HEK293 (cell line): ENCODE measurements at regions not wholly inside any gene's neighbourhood (a gene's known extent, or its start where the extent isn't known, plus 50 kb on each side); places are given as distances from the start of the nearest gene placed in this dataset.

Experiments
- CTCF ChIA-PET: fragments of 350-600 bp; formaldehyde crosslinking; extraction: SDS; loops from one replicate; lab custom pipeline; 2021; ENCODE audit warnings: antibody characterized with exemption; lab: Yijun Ruan, JAX
- POLR2A ChIA-PET: fragments of 300-600 bp; formaldehyde crosslinking; extraction: SDS; loops from one replicate; lab custom pipeline; 2020; ENCODE audit warnings: antibody characterized with exemption, inconsistent platforms; lab: Yijun Ruan, JAX
- H3K27ac ChIP-seq: fragments of 200-500 bp; sonication (Bioruptor generic); 2 replicates; pipeline ENCODE4 v1.5.1; 2014; ENCODE audit warnings: low read depth, low read length, control low read depth, inconsistent platforms; ENCODE audit errors: extremely low read depth
- H3K36me3 ChIP-seq, 2 experiments: fragments of 200-500 bp in 1 of 2; sonication (Bioruptor generic) in 1 of 2; 1 replicate in 1 of 2; 2 replicates in 1 of 2; pipeline ENCODE4 v1.5.1; 2014 to 2017; ENCODE audit warnings: inconsistent platforms in 2 of 2, low read length in 2 of 2; ENCODE audit not compliant: control insufficient read depth in 2 of 2, insufficient read depth in 1 of 2
- H3K4me1 ChIP-seq: fragments of 200-500 bp; sonication (Bioruptor generic); 2 replicates; pipeline ENCODE4 v1.5.1; 2014; ENCODE audit warnings: mild to moderate bottlenecking, low read length, inconsistent platforms; ENCODE audit not compliant: control insufficient read depth, insufficient read depth
- H3K4me3 ChIP-seq: 2 replicates; pipeline ENCODE4 v1.5.1; 2011; ENCODE audit warnings: low read depth, mild to moderate bottlenecking, control low read depth, low read length, moderate library complexity
- H3K9me3 ChIP-seq: fragments of 200-500 bp; sonication (Bioruptor generic); 2 replicates; pipeline ENCODE4 v1.5.1; 2014; ENCODE audit warnings: low read depth, low read length, inconsistent platforms; ENCODE audit not compliant: control insufficient read depth, insufficient read depth
- EGR2 ChIP-seq: fragments of 450-650 bp; formaldehyde crosslinking; IDR thresholded peaks from 2 replicates; pipeline ENCODE4 v1.5.1; 2016; ENCODE audit warnings: low read depth, missing biosample characterization, missing genetic modification characterization
- HOXA7 ChIP-seq: sonication (generic); formaldehyde crosslinking; IDR thresholded peaks from 2 replicates; pipeline ENCODE4 v1.8.1; 2022; ENCODE audit warnings: missing genetic modification reagents, borderline replicate concordance
- MEIS1 ChIP-seq: sonication (generic); formaldehyde crosslinking; IDR thresholded peaks from 2 replicates; pipeline ENCODE4 v1.8.1; 2022; ENCODE audit warnings: missing genetic modification reagents, mild to moderate bottlenecking, borderline replicate concordance
- OSR2 ChIP-seq: fragments of 450-650 bp; formaldehyde crosslinking; IDR thresholded peaks from 2 replicates; pipeline ENCODE4 v1.5.1; 2016; ENCODE audit warnings: missing biosample characterization, missing genetic modification characterization
- RBAK ChIP-seq: fragments of 450-650 bp; formaldehyde crosslinking; IDR thresholded peaks from 2 replicates; pipeline ENCODE4 v1.5.1; 2016; ENCODE audit warnings: missing biosample characterization, missing genetic modification characterization
- REPIN1 ChIP-seq: fragments of 450-650 bp; formaldehyde crosslinking; IDR thresholded peaks from 2 replicates; pipeline ENCODE4 v1.5.1; 2017; ENCODE audit warnings: missing biosample characterization, missing genetic modification characterization, low read depth
- ZBTB20 ChIP-seq: fragments of 450-650 bp; formaldehyde crosslinking; IDR thresholded peaks from 2 replicates; pipeline ENCODE4 v1.5.1; 2016; ENCODE audit warnings: missing biosample characterization, missing genetic modification characterization
- ZBTB8A ChIP-seq: fragments of 450-650 bp; formaldehyde crosslinking; IDR thresholded peaks from 2 replicates; pipeline ENCODE4 v1.5.1; 2016; ENCODE audit warnings: missing biosample characterization, missing genetic modification characterization
- ZNF175 ChIP-seq: fragments of 450-650 bp; formaldehyde crosslinking; IDR thresholded peaks from 2 replicates; pipeline ENCODE4 v1.5.1; 2016; ENCODE audit warnings: missing biosample characterization, missing genetic modification characterization
- ZNF214 ChIP-seq: fragments of 450-650 bp; formaldehyde crosslinking; IDR thresholded peaks from 2 replicates; pipeline ENCODE4 v1.5.1; 2017; ENCODE audit warnings: missing biosample characterization, mild to moderate bottlenecking, missing genetic modification characterization, borderline replicate concordance
- ZNF24 ChIP-seq: fragments of 450-650 bp; formaldehyde crosslinking; IDR thresholded peaks from 2 replicates; pipeline ENCODE4 v1.5.1; 2016; ENCODE audit warnings: missing biosample characterization, missing genetic modification characterization
- ZNF302 ChIP-seq: fragments of 450-650 bp; formaldehyde crosslinking; IDR thresholded peaks from 2 replicates; pipeline ENCODE4 v1.5.1; 2016; ENCODE audit warnings: missing biosample characterization, missing genetic modification characterization, low read depth
- ZNF394 ChIP-seq: fragments of 450-650 bp; formaldehyde crosslinking; IDR thresholded peaks from 2 replicates; pipeline ENCODE4 v1.5.1; 2016; ENCODE audit warnings: missing biosample characterization, missing genetic modification characterization, mild to moderate bottlenecking, moderate library complexity, borderline replicate concordance
- ZNF529 ChIP-seq: fragments of 450-650 bp; formaldehyde crosslinking; IDR thresholded peaks from 2 replicates; pipeline ENCODE4 v1.5.1; 2017; ENCODE audit warnings: missing genetic modification characterization, missing biosample characterization; ENCODE audit not compliant: insufficient replicate concordance
- ZNF549 ChIP-seq: fragments of 450-650 bp; IDR thresholded peaks from 2 replicates; pipeline ENCODE4 v1.5.1; 2018; ENCODE audit warnings: missing biosample characterization, missing genetic modification characterization, mild to moderate bottlenecking, inconsistent platforms, moderate library complexity
- ZNF571 ChIP-seq: fragments of 450-650 bp; formaldehyde crosslinking; IDR thresholded peaks from 2 replicates; pipeline ENCODE4 v1.5.0; 2017; ENCODE audit warnings: missing biosample characterization, missing genetic modification characterization
- ZNF621 ChIP-seq: fragments of 450-650 bp; formaldehyde crosslinking; IDR thresholded peaks from 2 replicates; pipeline ENCODE4 v1.5.1; 2017; ENCODE audit warnings: missing biosample characterization, missing genetic modification characterization
- ZNF658 ChIP-seq: fragments of 450-650 bp; formaldehyde crosslinking; IDR thresholded peaks from 2 replicates; pipeline ENCODE4; 2016; ENCODE audit warnings: missing biosample characterization, missing genetic modification characterization
- ZNF776 ChIP-seq: fragments of 450-650 bp; formaldehyde crosslinking; IDR thresholded peaks from 2 replicates; pipeline ENCODE4 v1.5.0; 2017; ENCODE audit warnings: missing biosample characterization, missing genetic modification characterization, borderline replicate concordance
- ZNF785 ChIP-seq: fragments of 450-650 bp; formaldehyde crosslinking; IDR thresholded peaks from 2 replicates; pipeline ENCODE4 v1.5.1; 2016; ENCODE audit warnings: missing biosample characterization, missing genetic modification characterization
- ZNF792 ChIP-seq: fragments of 450-650 bp; formaldehyde crosslinking; IDR thresholded peaks from 2 replicates; pipeline ENCODE4 v1.5.1; 2016; ENCODE audit warnings: missing biosample characterization, missing genetic modification characterization
- ZSCAN30 ChIP-seq: fragments of 450-650 bp; IDR thresholded peaks from 2 replicates; pipeline ENCODE4 v1.5.1; 2018; ENCODE audit warnings: missing biosample characterization, mild to moderate bottlenecking, missing genetic modification characterization, moderate library complexity
- ZSCAN4 ChIP-seq: fragments of 450-650 bp; formaldehyde crosslinking; IDR thresholded peaks from 2 replicates; pipeline ENCODE4 v1.5.1; 2017; ENCODE audit warnings: missing biosample characterization, missing genetic modification characterization
- TF ChIP-seq, protein P1 (sequence below): fragments of 450-650 bp; formaldehyde crosslinking; IDR thresholded peaks from 2 replicates; pipeline ENCODE4 v1.5.1; 2016; ENCODE audit warnings: missing biosample characterization, missing genetic modification characterization
- TF ChIP-seq, protein P2 (sequence below): fragments of 450-650 bp; formaldehyde crosslinking; IDR thresholded peaks from 2 replicates; pipeline ENCODE4 v1.5.1; 2016; ENCODE audit warnings: missing biosample characterization, missing genetic modification characterization
- TF ChIP-seq, protein P3 (sequence below): fragments of 450-650 bp; formaldehyde crosslinking; IDR thresholded peaks from 2 replicates; pipeline ENCODE4 v1.5.1; 2017; ENCODE audit warnings: missing biosample characterization, mild to moderate bottlenecking, missing genetic modification characterization, moderate library complexity
- TF ChIP-seq, protein P4 (sequence below): fragments of 450-650 bp; formaldehyde crosslinking; IDR thresholded peaks from 2 replicates; pipeline ENCODE4 v1.5.1; 2016; ENCODE audit warnings: missing biosample characterization, missing genetic modification characterization

DNA sequence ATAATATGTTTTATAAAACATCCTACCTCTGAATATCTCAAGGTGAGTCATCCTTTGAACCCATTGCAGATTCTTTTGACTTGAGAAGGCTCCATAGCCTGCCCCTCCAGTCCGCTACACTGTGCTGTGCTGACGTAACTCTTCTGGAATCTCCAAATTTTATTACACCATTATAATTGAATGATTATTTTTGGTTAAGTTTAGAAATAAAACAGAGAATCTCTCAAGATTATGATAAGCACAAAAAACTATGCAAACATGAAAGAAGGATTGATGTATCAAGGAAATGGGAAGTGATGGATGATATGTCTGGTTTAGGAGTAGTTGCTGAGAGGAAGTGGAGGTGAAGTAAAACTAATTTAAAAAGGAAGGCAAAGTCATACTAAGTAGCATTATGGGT is 1021.3 kb downstream of the HACE1 start (continued):
- TF ChIP-seq ZNF175 (tag by site-specific recombination) (no peak), ZNF658 (tag by site-specific recombination) (no peak), RBAK (no peak), ZBTB8A (tag by site-specific recombination) (no peak), ZNF529 (tag by site-specific recombination) (no peak), ZBTB20 (no peak)

DNA sequence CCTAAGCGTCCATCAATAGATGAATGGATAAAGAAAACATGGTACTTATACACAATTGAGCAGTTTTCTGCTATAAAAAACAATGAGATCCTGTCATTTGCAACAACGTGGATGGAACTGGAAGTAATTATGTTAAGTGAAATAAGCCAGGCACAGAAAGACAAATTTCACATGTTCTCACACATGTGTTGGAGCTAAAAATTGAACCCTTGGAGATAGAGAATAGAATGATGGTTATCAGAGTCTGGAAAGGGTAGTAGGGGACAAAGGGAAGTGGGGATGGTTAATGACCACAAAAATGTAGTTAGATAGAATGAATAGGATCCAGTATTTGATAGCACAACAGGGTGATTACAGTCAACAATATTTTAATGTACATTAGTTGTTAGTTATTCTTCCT is 1033.5 kb downstream of the HACE1 start:
- Histone ChIP-seq H3K4me3 (no peak overlapping the region), H3K27ac (no peak overlapping the region), H3K4me1 (no peaks in the 10 kb centered on the region), H3K9me3 (no peaks in the 10 kb centered on the region), H3K36me3 (no peaks in the 10 kb centered on the region)
- ChIA-PET CTCF (no interaction called here), POLR2A (no interaction called here)
- TF ChIP-seq ZNF549 (tag by site-specific recombination): no peak
- TF ChIP-seq, protein P1, sequence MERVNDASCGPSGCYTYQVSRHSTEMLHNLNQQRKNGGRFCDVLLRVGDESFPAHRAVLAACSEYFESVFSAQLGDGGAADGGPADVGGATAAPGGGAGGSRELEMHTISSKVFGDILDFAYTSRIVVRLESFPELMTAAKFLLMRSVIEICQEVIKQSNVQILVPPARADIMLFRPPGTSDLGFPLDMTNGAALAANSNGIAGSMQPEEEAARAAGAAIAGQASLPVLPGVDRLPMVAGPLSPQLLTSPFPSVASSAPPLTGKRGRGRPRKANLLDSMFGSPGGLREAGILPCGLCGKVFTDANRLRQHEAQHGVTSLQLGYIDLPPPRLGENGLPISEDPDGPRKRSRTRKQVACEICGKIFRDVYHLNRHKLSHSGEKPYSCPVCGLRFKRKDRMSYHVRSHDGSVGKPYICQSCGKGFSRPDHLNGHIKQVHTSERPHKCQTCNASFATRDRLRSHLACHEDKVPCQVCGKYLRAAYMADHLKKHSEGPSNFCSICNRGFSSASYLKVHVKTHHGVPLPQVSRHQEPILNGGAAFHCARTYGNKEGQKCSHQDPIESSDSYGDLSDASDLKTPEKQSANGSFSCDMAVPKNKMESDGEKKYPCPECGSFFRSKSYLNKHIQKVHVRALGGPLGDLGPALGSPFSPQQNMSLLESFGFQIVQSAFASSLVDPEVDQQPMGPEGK (tag by site-specific recombination): no peak
- no peak for TF ChIP-seq ZNF792 (tag by site-specific recombination)
- TF ChIP-seq OSR2 (tag by site-specific recombination): no peak
- no peak for TF ChIP-seq ZSCAN4 (tag by site-specific recombination)
- no peak for TF ChIP-seq ZNF785 (tag by site-specific recombination)
- TF ChIP-seq ZNF394 (tag by site-specific recombination): no peak
- no peak for TF ChIP-seq REPIN1
- no peak for TF ChIP-seq ZNF24 (tag by site-specific recombination)

GRCh38 chr6:103820148-103820547 is 1039.6 kb downstream of the HACE1 start:
- H3K4me3 ChIP-seq: no peak overlapping the region
- H3K9me3 ChIP-seq: no peaks in the 10 kb centered on the region
- ChIA-PET CTCF (no interaction called here), POLR2A (no interaction called here)
- no peaks in the 10 kb centered on the region for H3K36me3 ChIP-seq
- H3K27ac ChIP-seq: no peak overlapping the region
- no peaks in the 10 kb centered on the region for H3K4me1 ChIP-seq
- TF ChIP-seq, protein P2, sequence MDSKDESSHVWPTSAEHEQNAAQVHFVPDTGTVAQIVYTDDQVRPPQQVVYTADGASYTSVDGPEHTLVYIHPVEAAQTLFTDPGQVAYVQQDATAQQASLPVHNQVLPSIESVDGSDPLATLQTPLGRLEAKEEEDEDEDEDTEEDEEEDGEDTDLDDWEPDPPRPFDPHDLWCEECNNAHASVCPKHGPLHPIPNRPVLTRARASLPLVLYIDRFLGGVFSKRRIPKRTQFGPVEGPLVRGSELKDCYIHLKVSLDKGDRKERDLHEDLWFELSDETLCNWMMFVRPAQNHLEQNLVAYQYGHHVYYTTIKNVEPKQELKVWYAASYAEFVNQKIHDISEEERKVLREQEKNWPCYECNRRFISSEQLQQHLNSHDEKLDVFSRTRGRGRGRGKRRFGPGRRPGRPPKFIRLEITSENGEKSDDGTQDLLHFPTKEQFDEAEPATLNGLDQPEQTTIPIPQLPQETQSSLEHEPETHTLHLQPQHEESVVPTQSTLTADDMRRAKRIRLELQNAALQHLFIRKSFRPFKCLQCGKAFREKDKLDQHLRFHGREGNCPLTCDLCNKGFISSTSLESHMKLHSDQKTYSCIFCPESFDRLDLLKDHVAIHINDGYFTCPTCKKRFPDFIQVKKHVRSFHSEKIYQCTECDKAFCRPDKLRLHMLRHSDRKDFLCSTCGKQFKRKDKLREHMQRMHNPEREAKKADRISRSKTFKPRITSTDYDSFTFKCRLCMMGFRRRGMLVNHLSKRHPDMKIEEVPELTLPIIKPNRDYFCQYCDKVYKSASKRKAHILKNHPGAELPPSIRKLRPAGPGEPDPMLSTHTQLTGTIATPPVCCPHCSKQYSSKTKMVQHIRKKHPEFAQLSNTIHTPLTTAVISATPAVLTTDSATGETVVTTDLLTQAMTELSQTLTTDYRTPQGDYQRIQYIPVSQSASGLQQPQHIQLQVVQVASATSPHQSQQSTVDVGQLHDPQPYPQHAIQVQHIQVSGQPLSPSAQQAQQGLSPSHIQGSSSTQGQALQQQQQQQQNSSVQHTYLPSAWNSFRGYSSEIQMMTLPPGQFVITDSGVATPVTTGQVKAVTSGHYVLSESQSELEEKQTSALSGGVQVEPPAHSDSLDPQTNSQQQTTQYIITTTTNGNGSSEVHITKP: no peak
- TF ChIP-seq, protein P3, sequence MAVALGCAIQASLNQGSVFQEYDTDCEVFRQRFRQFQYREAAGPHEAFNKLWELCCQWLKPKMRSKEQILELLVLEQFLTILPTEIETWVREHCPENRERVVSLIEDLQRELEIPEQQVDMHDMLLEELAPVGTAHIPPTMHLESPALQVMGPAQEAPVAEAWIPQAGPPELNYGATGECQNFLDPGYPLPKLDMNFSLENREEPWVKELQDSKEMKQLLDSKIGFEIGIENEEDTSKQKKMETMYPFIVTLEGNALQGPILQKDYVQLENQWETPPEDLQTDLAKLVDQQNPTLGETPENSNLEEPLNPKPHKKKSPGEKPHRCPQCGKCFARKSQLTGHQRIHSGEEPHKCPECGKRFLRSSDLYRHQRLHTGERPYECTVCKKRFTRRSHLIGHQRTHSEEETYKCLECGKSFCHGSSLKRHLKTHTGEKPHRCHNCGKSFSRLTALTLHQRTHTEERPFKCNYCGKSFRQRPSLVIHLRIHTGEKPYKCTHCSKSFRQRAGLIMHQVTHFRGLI (tag by site-specific recombination): no peak
- no peak for TF ChIP-seq ZNF571 (tag by site-specific recombination)
- TF ChIP-seq EGR2 (tag by site-specific recombination): no peak
- no peak for TF ChIP-seq ZNF302 (tag by site-specific recombination)
- TF ChIP-seq MEIS1 (CRISPR knock-in tag): no peak
- TF ChIP-seq, protein P4, sequence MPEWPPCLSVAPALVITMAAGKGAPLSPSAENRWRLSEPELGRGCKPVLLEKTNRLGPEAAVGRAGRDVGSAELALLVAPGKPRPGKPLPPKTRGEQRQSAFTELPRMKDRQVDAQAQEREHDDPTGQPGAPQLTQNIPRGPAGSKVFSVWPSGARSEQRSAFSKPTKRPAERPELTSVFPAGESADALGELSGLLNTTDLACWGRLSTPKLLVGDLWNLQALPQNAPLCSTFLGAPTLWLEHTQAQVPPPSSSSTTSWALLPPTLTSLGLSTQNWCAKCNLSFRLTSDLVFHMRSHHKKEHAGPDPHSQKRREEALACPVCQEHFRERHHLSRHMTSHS (tag by site-specific recombination): no peak
- no peak for TF ChIP-seq HOXA7 (CRISPR knock-in tag)
- TF ChIP-seq ZSCAN30: no peak
- TF ChIP-seq ZNF776 (tag by site-specific recombination): no peak
- TF ChIP-seq ZNF621: no peak
- no peak for TF ChIP-seq ZNF214 (tag by site-specific recombination)
